Neural progenitor cell (in vitro differentiated cells): ENCODE measurements at regions not wholly inside any gene's neighbourhood (a gene's known extent, or its start where the extent isn't known, plus 50 kb on each side); places are given as distances from the start of the nearest gene placed in this dataset.

Experiments
- CTCF ChIP-seq: fragments of 200-600 bp; sonication (generic); IDR thresholded peaks from 2 replicates; pipeline ENCODE4 v1.5.1; 2017; ENCODE audit warnings: antibody characterized with exemption, mild to moderate bottlenecking
- EZH2 ChIP-seq: fragments of 200-600 bp; sonication (generic); IDR thresholded peaks from 2 replicates; pipeline ENCODE4 v1.6.1; 2017; ENCODE audit warnings: antibody characterized with exemption, mild to moderate bottlenecking, moderate library complexity
- EZH2phosphoT487 ChIP-seq: fragments of 200-600 bp; sonication (generic); IDR thresholded peaks from 2 replicates; pipeline ENCODE4 v1.6.1; 2017; ENCODE audit warnings: antibody characterized with exemption

- TF ChIP-seq CTCF (no peak), EZH2 (no peak), EZH2phosphoT487 (no peak)
These were observed 289.6 kb upstream of the HTR2A start for GRCh38 chr13:47186471-47186870.
